T-helper 9 cell (primary cell): ENCODE measurements at regions not wholly inside any gene's neighbourhood (a gene's known extent, or its start where the extent isn't known, plus 50 kb on each side); places are given as distances from the start of the nearest gene placed in this dataset.
"Not testable (repeated sequence)": the region's sequence is repeated elsewhere in the genome, so short reads cannot be mapped to it uniquely, and the experiment has no call there.

ENCODE experiments used
- DNase-seq: peaks from one replicate; pipeline ENCODE4 v3.0.0-alpha.2; 2020

DNA sequence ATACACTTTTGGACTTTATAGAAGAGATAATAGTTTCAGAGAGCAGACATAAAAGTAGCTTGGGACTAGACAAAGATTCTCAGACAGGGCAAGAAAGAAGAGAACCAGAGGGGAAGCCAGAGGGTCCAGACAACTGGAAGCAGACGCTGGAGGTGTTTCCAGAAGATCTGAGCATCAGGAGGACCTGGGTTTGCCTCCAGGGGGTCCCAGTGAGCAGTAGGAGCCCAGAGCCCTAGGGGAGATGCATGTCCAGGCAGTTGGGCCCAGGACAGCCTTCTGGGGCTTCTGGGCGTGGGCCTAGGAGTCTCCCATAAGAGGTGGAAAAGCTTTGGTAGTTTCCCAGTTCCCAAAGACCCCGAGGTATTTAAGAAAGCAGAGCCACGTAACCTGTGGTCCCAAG, 251.2 kb upstream of the ID2 start:
- no peak for DNase-seq

DNA sequence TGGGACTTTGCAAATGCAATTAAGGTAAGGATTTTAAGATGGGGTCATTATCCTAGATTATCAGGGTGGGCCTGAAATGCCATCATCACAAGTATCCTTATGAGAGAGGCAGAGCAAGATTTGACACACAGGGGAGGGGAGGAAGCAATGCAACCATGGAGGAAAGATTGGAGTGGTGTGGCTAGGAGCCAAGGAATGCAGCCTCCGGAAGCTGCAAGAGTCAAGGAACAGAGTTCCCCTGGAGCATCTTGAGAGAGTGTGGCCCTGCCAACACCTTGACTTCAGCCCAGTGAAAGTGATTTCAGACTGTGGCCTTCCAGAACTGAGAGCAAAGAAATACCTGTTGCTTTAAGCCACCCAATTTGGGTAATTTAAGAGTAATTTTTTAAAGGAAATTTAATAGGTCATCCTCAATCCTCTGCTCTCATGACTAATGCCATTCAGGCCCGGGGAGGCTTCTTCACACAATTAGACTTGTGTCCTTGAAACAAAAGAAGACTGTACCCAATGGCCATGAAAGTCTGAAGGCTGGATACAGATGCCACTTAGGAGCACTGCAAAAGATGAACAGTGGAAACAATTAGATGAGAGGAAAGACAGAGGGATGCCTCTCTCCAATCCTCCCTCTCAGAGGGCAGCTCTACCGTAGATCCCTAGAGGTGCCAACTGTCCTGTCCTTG, 250.3 kb upstream of the ID2 start:
- DNase-seq = no peak

- no peak for DNase-seq
These were observed 249.0 kb upstream of the ID2 start for GRCh38 chr2:8432706-8433336.

DNA sequence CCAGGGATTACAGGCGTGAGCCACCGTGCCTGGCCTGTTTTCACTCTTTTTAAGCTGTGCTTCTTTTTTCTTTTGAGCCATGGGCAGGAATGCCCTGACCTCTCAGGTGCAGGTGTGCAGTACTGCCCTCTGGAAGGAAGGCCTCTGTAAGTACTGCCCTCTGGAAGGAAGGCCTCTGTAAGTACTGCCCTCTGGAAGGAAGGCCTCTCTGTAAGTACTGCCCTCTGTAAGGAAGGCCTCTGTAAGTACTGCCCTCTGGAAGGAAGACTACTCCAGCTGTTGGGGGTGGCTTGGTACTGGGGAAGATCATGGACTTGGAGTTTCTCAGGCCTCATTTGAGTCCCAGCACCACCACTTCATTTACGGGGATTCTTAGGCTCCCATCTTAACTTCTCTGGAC, 248.5 kb upstream of the ID2 start:
- no peak for DNase-seq

DNA sequence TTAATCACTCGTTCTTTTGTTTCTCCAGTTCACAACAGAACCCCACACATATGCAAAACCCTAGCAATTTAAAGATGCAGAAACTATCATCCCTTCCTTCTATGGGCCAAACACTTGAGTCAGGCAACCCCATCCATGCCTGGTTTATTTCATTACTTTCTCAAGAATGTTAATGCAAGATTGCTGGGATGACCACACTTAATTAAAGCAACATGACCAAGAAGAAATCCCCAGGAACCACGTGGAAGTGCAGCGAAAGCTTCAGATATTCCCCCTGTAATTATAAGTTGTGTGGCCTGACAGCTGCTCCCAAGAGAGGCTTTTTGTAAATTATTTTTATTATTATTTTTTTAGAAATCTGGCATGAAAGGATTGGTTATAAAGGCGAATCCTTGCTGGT, 246.2 kb upstream of the ID2 start:
- DNase-seq = no peak

DNA sequence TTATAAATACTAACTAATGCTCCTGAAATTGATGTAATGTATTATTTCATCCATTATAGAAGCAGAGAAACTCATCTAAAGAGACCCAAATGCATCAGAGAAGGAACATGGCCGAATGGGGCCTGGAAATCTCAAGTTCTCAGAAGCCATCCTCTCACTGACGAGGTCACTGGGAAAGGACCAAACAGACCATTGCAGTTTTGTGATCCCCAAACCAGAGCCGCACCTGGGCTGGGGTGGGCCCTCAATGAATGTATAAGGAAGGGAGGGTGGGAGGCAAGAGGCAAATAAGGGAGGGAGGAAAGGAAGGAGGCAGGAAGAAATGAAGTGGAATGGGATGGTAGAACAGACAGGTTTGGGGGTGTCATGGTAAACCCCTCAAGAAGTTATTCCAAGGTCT, 245.3 kb upstream of the ID2 start:
- no peak for DNase-seq

- DNase-seq = no peak
These were observed 244.5 kb upstream of the ID2 start for GRCh38 chr2:8437228-8437948.

GRCh38 chr2:8437949-8438400, 243.9 kb upstream of the ID2 start:
- DNase-seq = no peak

GRCh38 chr2:8438476-8438875, 243.4 kb upstream of the ID2 start:
- no peak for DNase-seq

- no peak for DNase-seq
These were observed 242.9 kb upstream of the ID2 start for GRCh38 chr2:8438996-8439395.

- no peak for DNase-seq
These were observed 241.7 kb upstream of the ID2 start for GRCh38 chr2:8440029-8440778.

DNA sequence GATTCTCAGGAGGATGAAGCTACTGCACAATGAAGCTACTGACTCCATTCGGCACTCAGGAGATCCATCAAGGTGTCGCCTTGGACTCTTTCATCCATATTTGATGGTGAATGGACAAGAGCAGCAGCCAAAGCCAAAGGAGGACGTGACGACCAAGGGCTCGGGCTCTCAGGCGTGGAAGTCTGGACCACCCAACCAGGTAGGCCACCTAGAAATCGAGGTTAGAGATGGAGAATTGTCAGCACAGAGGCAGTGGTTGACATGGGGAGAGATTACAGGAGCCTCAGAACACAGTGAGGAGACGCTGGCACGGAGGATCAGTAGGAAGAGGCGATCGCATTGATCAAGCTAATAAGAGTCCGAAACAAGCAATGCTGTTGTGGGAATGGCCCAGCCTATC, 240.5 kb upstream of the ID2 start:
- DNase-seq = no peak

DNA sequence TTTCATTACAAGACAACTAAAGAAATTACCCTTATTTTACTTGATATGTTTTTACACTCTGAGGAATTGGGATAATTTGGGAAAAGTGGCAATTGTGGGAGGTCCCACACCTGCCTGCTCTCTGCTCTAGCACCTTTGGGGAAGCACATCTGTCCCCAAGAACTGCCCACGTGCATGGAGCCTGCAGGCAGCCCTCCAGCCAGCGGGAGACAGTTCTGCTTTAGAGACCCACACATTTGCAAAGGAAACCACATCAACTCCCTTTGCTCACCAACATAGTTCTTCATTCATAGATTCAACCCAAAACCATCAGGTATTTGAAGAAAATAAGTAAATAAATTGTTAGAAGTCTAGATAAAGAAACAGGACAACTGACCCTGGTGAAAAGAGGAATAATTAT, 239.9 kb upstream of the ID2 start:
- no peak for DNase-seq

- DNase-seq = no peak
These were observed 238.9 kb upstream of the ID2 start for GRCh38 chr2:8442833-8443486.

DNA sequence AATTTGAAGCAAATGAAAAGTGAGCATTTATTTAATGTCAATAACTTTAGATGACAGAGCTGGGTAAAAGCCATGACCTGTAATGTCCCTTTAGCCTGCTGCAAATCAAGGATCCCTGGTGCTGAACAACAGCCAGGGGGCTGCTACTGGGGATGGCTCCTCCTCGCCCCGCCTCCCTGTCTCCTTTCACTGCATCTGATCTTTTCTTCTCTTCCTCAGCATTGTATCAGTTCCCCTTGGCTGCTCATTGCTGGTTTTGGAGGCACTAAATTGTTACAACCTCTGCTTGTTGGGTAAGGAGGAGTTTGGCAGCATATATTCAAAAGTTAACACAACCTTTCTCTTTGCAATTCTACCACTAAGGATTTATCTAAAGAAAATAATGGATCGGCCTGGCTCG, 236.3 kb upstream of the ID2 start:
- no peak for DNase-seq

DNA sequence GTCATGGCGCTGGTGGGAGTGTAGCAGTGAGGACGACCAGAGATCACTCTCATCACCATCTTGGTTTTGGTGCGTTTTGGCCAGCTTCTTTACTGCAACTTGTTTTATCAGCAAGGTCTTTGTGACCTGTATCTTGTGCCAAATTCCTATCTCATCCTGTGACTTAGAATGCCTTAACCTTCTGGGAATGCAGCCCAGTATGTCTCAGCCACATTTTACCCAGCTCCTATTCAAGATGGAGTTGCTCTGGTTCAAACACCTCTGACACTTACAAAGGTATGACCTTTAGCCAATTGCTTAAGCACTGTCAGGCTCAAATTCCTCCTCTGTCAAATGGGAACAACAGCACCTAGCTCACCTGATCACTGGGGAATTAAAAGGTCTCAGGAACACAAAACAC, 235.1 kb upstream of the ID2 start:
- not testable (repeated sequence) for DNase-seq

GRCh38 chr2:8447610-8448221, 234.1 kb upstream of the ID2 start:
- DNase-seq = no peak

DNA sequence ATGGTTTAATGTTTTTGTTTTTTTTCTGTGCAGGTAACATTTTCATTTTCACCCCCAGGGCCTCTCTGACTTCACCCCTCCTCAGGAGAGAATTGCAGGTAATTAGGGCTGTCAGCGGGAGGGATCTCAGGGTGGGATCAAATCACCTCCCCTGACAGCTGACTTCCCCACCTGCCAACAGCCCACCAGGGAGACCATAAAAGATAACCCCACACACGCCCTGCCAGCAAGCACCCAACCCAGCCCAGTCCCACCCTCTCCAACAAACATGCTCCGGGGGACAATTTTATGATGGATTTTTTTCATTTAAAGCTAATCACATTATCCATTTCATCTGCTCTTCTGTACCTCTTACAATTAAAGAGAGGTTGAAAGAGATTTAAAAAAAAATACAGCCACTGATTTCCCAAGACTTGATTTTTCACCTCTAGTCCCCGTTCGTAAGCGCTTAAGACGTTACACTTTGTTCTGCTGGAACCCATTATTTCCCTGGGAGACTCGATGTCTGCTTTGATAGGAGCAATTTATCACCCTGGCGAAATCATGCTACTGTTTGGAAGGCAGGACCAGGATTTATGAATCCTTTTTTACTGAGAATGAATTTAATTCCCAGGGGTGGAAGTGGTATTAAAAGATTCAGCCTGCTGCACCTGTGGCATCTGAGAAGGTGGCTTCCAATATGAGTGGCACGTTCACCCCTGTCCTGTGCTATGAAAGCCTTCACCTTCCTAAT, 232.9 kb upstream of the ID2 start:
- no peak for DNase-seq

GRCh38 chr2:8451273-8451672, 230.6 kb upstream of the ID2 start:
- no peak for DNase-seq

GRCh38 chr2:8452296-8452695, 229.6 kb upstream of the ID2 start:
- no peak for DNase-seq

DNA sequence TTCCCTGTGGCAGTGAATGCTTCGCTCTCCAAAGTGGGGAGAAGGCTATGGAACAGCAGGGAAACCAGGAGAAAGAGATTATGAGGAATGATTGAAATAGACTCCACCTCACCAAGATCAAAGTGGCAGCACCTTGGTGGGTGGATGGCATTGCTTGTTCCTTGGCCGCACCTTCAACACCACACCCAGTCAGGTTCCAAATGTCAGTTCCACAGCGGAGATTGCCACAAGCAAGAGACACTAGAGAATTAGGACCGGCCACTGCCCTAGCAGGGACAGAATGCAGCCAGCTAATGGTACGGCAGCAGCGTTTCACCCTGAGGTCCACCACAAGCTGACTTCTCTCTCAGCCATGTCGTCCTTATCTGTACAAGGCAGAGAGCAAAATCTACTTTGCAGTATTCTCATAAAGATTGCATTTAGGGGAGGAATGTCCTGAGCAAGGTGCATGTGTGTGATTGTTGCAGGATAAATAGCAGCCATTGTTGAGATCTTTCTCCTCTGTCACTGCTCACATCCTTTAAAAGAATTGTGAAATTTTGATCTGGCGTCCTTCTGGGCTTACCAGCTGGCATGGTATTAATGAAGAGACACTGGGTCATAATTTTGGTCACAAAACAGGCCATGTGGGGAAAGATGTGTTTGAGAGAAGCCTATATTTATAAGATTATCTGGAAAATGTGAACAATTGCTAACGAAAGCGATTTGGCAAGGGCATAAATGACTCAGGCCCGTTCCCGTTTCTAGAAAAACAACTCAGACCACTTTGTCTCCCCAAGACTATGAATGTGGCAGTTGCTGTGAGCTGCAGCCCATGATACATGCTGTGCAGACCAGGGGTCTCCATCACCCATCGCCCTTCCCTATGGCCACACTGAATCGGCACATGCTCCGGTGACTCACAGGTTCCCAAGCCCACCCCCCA, 228.6 kb upstream of the ID2 start:
- no peak for DNase-seq
